ENCODE measurements at regions not wholly inside any gene's neighbourhood (a gene's known extent, or its start where the extent isn't known, plus 50 kb on each side); places are given as distances from the start of the nearest gene placed in this dataset.

GRCh38 chr1:37143800-37144199 lies 109.5 kb upstream of the GRIK3 start:
- DNase-seq (ENCODE audit: low read depth in 1 of 2, low spot score in 1 of 2), result no peak
- TF ChIP-seq REST (IDR thresholded peaks at IDR 0.05; ENCODE audit: insufficient replicate concordance, low read depth) (peak; percentile 89), POLR2AphosphoS5 (IDR thresholded peaks at IDR 0.05; ENCODE audit: low read depth) (no peak)
- Histone ChIP-seq H3K27ac (replicated peaks) (no peak overlapping the region), H3K27me3 (ENCODE audit: insufficient read depth, poor library complexity, severe bottlenecking) (no peaks in the 10 kb centered on the region), H3K4me3 (replicated peaks; ENCODE audit: insufficient read depth, low read length) (no peak overlapping the region)

- DNase-seq (ENCODE audit: low read depth in 1 of 2, low spot score in 1 of 2), result no peak
- TF ChIP-seq SPI1 (IDR thresholded peaks at IDR 0.05; ENCODE audit: borderline replicate concordance, low read depth), result no peak
- TF ChIP-seq CTCF (IDR thresholded peaks at IDR 0.05; ENCODE audit: insufficient read depth, low read length), result no peak
- TF ChIP-seq POLR2AphosphoS5 (IDR thresholded peaks at IDR 0.05; ENCODE audit: low read depth), result no peak
- TF ChIP-seq REST (IDR thresholded peaks at IDR 0.05; ENCODE audit: insufficient replicate concordance, low read depth), result no peak
- no peak for TF ChIP-seq GABPA (IDR thresholded peaks at IDR 0.05; ENCODE audit: low read depth)
- H3K27ac ChIP-seq (replicated peaks), result no peak overlapping the region
- no peaks in the 10 kb centered on the region for H3K27me3 ChIP-seq (ENCODE audit: insufficient read depth, poor library complexity, severe bottlenecking)
- no peak overlapping the region for H3K4me3 ChIP-seq (replicated peaks; ENCODE audit: insufficient read depth, low read length)
Observed at GRCh38 chr1:37146071-37146470, 111.8 kb upstream of the GRIK3 start.

- H3K27ac ChIP-seq (replicated peaks), result no peak overlapping the region
- no peak overlapping the region for H3K4me3 ChIP-seq (replicated peaks; ENCODE audit: insufficient read depth, low read length)
- TF ChIP-seq GABPA (IDR thresholded peaks at IDR 0.05; ENCODE audit: low read depth) (no peak), SPI1 (IDR thresholded peaks at IDR 0.05; ENCODE audit: borderline replicate concordance, low read depth) (no peak), REST (IDR thresholded peaks at IDR 0.05; ENCODE audit: insufficient replicate concordance, low read depth) (no peak), CTCF (IDR thresholded peaks at IDR 0.05; ENCODE audit: insufficient read depth, low read length) (no peak), POLR2AphosphoS5 (IDR thresholded peaks at IDR 0.05; ENCODE audit: low read depth) (no peak)
- DNase-seq (ENCODE audit: low read depth in 1 of 2, low spot score in 1 of 2), result no peak
- H3K27me3 ChIP-seq (ENCODE audit: insufficient read depth, poor library complexity, severe bottlenecking), result no peaks in the 10 kb centered on the region
Observed at GRCh38 chr1:37147392-37147831, 113.1 kb upstream of the GRIK3 start.

GRCh38 chr1:37147906-37148305 lies 113.6 kb upstream of the GRIK3 start:
- DNase-seq (ENCODE audit: low read depth in 1 of 2, low spot score in 1 of 2), result no peak
- H3K27ac ChIP-seq (replicated peaks), result no peak overlapping the region
- TF ChIP-seq GABPA (IDR thresholded peaks at IDR 0.05; ENCODE audit: low read depth), result no peak
- TF ChIP-seq CTCF (IDR thresholded peaks at IDR 0.05; ENCODE audit: insufficient read depth, low read length), result no peak
- no peak for TF ChIP-seq POLR2AphosphoS5 (IDR thresholded peaks at IDR 0.05; ENCODE audit: low read depth)
- TF ChIP-seq SPI1 (IDR thresholded peaks at IDR 0.05; ENCODE audit: borderline replicate concordance, low read depth), result no peak
- no peak for TF ChIP-seq REST (IDR thresholded peaks at IDR 0.05; ENCODE audit: insufficient replicate concordance, low read depth)
- no peak overlapping the region for H3K4me3 ChIP-seq (replicated peaks; ENCODE audit: insufficient read depth, low read length)
- no peaks in the 10 kb centered on the region for H3K27me3 ChIP-seq (ENCODE audit: insufficient read depth, poor library complexity, severe bottlenecking)
